ENCODE measurements at regions not wholly inside any gene's neighbourhood (a gene's known extent, or its start where the extent isn't known, plus 50 kb on each side); places are given as distances from the start of the nearest gene placed in this dataset.

DNA sequence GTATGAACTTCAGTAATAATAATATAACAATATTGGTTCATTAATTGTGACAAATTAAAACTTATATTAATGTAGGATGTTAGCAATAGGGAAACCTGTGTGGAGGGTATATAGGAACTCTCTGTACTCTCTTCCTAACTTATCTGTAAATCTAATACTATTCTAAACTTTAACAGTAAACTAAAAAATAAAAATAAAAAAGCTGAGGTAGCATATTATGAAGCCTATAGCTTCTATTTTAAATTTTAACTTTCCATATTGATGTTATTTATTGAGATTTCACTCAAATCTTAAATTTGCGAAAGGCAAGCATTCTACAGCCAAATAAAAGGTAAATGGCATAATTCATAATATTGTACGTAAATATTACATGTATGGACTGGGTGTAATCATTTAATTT lies 326.4 kb downstream of the MEI4 start:
- DNase-seq = no peak

GRCh38 chr6:77986380-77987034 lies 333.7 kb downstream of the MEI4 start:
- DNase-seq = no peak

- DNase-seq = no peak
Measured at GRCh38 chr6:77987035-77987384, 334.2 kb downstream of the MEI4 start.

- no peak for DNase-seq
Measured at GRCh38 chr6:78010130-78010529, 357.3 kb downstream of the MEI4 start.

GRCh38 chr6:78020586-78020985 lies 367.7 kb downstream of the MEI4 start:
- no peak for DNase-seq

DNA sequence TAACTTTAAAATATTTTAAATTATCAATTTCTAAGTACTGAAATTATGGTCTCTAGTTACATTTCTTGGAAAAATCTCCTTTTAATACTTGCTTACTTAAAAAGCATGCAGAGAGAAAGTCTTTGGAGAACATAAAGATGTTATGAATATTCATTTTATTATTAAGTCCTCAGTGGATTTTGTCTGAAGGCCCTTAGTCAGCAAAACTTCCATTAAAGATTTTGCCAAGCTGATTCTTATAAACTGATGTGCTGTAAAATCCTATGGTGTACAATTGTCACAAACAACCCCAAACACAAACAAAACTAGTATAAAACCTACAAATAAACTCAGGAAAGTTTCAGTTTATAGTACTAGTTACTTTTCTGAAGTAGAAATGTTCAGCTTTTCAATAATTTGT lies 372.7 kb downstream of the MEI4 start:
- DNase-seq = no peak

DNA sequence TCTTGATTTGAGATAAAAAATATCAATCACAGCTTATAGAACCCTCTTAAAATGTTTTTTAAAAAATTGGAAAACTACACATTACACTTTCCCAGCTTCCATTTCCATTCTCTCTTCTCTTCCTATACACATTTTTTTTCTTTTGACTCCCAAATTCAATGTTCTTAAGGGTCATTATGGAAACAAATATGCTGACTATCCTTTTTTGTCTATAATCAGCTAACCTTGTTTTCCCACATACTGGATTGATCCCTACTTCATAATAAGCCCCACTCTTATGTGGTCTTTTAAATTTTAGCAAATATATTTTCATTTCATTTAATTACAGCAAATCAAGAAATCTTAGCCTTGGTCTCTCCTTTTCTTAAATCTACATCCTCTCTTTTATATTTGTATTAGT lies 378.4 kb downstream of the MEI4 start:
- DNase-seq = no peak

GRCh38 chr6:78059171-78059570 lies 406.3 kb downstream of the MEI4 start:
- no peak for DNase-seq

GRCh38 chr6:78062993-78063392 lies 410.2 kb downstream of the MEI4 start:
- DNase-seq = no peak

- DNase-seq = no peak
Measured at GRCh38 chr6:78076371-78076770, 423.5 kb downstream of the MEI4 start.

DNA sequence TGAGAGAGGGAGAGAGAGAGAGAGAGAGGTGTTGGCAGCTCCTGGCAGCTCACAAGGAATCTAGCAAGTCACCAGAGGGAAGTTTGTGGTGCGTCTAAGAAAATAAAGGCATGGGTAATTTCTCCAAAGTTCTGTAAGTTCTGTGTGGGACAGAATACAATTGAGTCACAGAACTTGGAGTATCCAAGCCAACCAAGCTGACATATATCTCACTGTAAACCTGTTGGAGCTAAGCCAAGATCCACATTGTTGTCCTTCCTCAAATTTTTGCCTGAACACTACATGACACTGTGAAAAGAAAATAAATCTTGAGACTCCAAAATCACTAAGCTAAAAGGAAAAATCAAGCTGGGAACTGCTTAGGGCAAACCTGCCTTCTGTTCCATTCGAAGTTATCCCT lies 436.7 kb downstream of the MEI4 start:
- no peak for DNase-seq

- DNase-seq = no peak
Measured at GRCh38 chr6:78093906-78094305, 441.1 kb downstream of the MEI4 start.

- DNase-seq = no peak
Measured at GRCh38 chr6:78101387-78101786, 448.5 kb downstream of the MEI4 start.

DNA sequence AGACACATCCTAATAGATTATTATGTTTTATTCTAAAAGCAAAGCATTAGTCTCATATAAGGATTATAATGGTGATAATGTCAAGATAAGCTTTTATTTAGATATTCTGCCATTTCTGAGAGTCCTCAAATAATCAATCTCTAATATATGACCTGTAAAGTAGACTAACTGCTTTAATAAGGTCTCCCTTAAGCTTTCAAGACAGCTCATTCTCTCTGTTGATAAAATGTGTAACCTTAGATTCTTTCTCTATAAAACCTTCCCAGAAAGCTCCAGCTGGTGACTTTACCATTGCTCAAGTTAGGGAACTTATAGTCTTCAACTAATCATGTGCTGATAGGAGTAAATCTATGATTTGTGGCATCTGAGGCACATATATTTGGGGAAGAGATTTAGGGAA lies 457.8 kb downstream of the MEI4 start:
- no peak for DNase-seq

DNA sequence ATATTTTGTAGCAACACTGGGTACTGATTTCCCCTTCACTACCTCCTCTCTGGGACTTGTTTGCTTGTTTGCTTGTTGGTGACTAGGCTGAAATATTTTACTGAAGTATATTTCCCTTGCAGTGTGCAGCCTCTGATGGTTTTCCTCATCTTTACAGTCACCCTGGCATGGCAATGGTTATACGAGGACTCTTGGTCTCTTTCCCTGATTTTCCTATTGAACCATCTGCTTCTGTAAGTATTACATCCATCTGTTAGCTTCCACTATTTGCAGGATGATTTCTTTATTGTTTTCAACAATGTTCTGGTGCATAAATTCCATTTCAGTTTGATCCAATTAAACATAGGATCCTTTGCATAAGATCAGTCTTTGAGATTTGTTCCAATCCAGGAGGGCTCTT lies 465.1 kb downstream of the MEI4 start:
- no peak for DNase-seq

GRCh38 chr6:78131521-78131920 lies 478.7 kb downstream of the MEI4 start:
- no peak for DNase-seq

- no peak for DNase-seq
Measured at GRCh38 chr6:78132671-78133410, 480.0 kb downstream of the MEI4 start.

DNA sequence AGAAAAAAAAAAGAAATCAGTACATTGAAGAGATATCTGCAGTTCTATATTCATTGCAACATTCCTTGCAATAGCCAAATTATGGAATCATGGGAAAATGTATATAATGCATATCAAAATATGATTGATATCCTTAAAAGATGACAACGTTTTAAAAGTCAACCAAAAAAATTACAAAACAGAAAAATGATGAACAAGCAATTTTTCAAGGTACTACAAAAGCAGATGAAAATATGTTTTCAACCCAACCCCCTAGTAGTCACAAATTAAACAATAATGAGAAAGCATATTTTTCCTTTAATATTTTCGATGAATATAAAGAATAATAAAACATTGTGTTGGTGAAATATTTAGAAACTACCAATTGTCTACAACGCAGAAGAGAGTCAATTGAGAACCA lies 497.6 kb downstream of the MEI4 start:
- no peak for DNase-seq

GRCh38 chr6:78153976-78154375 lies 501.1 kb downstream of the MEI4 start:
- no peak for DNase-seq

DNA sequence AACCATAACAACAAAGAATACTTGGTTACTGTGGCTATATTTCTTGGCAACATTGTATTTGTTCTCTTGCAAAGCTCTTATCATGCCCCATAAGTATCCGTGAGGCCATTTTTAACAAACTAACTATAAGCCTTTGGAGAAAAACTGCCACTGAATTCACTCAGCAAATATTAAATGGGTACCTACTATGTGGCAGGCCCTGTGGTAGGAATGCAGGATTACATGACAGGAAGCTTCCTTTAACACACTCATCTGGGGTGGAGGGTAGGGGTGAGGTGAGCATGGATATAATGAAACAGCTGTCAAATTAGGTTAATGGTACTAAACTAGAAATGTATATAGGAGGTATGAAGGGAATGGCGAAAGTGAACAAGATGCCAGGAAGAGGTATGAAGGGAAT lies 504.8 kb downstream of the MEI4 start:
- no peak for DNase-seq

DNA sequence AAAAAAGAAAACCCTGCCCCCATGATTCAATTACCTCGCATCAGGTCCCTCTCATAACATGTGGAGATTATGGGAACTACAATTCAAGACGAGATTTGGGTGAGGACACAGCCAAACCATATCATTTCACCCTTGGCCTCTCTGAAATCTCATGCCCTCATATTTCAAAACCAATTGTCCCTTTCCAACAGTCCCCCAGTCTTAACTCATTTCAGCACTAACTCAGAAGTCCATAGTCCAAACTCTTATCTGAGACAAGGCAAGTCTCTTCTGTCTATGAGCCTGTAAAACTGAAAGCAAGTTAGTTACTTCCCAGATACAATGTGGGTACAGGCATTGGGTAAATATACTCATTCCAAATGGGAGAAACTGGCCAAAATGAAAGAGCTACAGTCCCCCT lies 536.1 kb downstream of the MEI4 start:
- no peak for DNase-seq

DNA sequence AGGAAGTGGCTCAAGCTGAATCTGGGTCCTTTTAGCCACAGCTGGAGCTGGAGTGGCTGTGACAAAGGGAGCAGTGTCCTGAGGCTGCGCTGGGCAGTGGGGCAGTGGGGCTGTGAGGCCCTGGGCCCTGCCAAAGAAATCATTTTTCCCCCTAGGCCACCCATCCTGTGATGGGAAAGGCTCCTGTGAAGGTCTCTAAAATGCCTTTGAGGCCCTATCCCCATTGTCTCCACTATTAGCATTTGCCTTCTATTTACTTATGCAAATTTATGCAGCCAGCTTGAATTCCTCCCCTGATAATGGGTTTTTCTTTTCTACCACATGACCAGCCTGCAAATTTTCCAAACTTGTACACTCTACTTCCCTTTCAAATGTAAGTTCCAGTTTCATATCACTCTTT lies 539.2 kb downstream of the MEI4 start:
- DNase-seq = no peak

GRCh38 chr6:78199044-78199443 lies 546.2 kb downstream of the MEI4 start:
- DNase-seq = no peak

GRCh38 chr6:78222226-78222625 lies 569.4 kb downstream of the MEI4 start:
- DNase-seq = no peak

DNA sequence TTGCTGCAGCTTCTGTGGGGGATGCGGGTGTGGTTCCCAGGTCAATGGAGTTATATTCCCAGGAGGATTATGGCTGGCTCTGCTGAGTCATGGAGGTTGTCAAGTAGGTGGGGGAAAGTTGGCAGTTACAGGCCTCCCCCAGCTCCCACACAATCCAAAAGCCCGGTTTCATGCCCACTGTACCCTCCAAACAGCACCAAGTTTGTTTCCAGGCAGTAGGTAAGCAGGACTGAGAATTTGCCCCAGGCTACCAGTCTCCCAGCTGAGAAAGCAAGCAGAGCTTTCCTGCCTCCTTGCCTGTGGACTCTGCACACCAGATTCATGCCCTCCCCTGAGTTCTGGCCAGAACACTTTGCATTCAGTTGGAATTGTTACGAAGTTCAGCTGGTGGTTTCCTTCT lies 578.2 kb downstream of the MEI4 start:
- no peak for DNase-seq

Measured in CD4-positive, alpha-beta T cell treated with Interleukin-6 for 4 hours (primary cell).